Effector memory CD4-positive, alpha-beta T cell (primary cell): ENCODE measurements at regions not wholly inside any gene's neighbourhood (a gene's known extent, or its start where the extent isn't known, plus 50 kb on each side); places are given as distances from the start of the nearest gene placed in this dataset.

Experiments
- DNase-seq, 3 donors: peaks; one replicate each; pipeline ENCODE4 v3.0.0-alpha.2; 2020
- H3K27ac ChIP-seq: 2 replicates; pipeline ENCODE4 v1.7.0; 2013; ENCODE audit warnings: mild to moderate bottlenecking, low read length, moderate library complexity; ENCODE audit not compliant: insufficient read depth, poor library complexity, severe bottlenecking
- H3K27me3 ChIP-seq: replicated peaks from 2 replicates; pipeline ENCODE4 v1.7.0; 2013; ENCODE audit warnings: mild to moderate bottlenecking, low read length; ENCODE audit not compliant: insufficient read depth, control insufficient read depth, poor library complexity, severe bottlenecking
- H3K36me3 ChIP-seq: 2 replicates; pipeline ENCODE4 v1.7.0; 2013; ENCODE audit warnings: mild to moderate bottlenecking, low read length, moderate library complexity; ENCODE audit not compliant: control insufficient read depth, insufficient read depth
- H3K4me1 ChIP-seq: 2 replicates; pipeline ENCODE4 v1.7.0; 2013; ENCODE audit warnings: low read length, mild to moderate bottlenecking; ENCODE audit not compliant: control insufficient read depth, insufficient read depth, poor library complexity, severe bottlenecking
- H3K4me3 ChIP-seq: 2 replicates; pipeline ENCODE4 v1.7.0; 2013; ENCODE audit warnings: low read length, low read depth, mild to moderate bottlenecking; ENCODE audit not compliant: insufficient read depth, poor library complexity, severe bottlenecking
- H3K9me3 ChIP-seq: 2 replicates; pipeline ENCODE4 v1.7.0; 2013; ENCODE audit warnings: mild to moderate bottlenecking, low read length, moderate library complexity; ENCODE audit not compliant: control insufficient read depth

- Histone ChIP-seq H3K4me1 (no peaks in the 10 kb centered on the region), H3K4me3 (no peak overlapping the region), H3K27me3 (no peaks in the 10 kb centered on the region), H3K27ac (no peak overlapping the region), H3K36me3 (no peaks in the 10 kb centered on the region), H3K9me3 (no peaks in the 10 kb centered on the region)
- no peak for DNase-seq
Measured at GRCh38 chr4:72974694-72975487, 94.6 kb downstream of the COX18 start.

- Histone ChIP-seq H3K4me3 (no peak overlapping the region), H3K9me3 (no peaks in the 10 kb centered on the region), H3K27ac (no peak overlapping the region), H3K27me3 (no peaks in the 10 kb centered on the region), H3K4me1 (no peaks in the 10 kb centered on the region), H3K36me3 (no peaks in the 10 kb centered on the region)
- no peak for DNase-seq
Measured at GRCh38 chr4:72971572-72971971, 97.9 kb downstream of the COX18 start.

GRCh38 chr4:72970756-72971155 is 98.8 kb downstream of the COX18 start:
- no peaks in the 10 kb centered on the region for H3K27me3 ChIP-seq
- no peaks in the 10 kb centered on the region for H3K36me3 ChIP-seq
- no peak overlapping the region for H3K4me3 ChIP-seq
- no peaks in the 10 kb centered on the region for H3K9me3 ChIP-seq
- no peaks in the 10 kb centered on the region for H3K4me1 ChIP-seq
- no peak for DNase-seq
- no peak overlapping the region for H3K27ac ChIP-seq

GRCh38 chr4:72969976-72970375 is 99.5 kb downstream of the COX18 start:
- Histone ChIP-seq H3K36me3 (no peaks in the 10 kb centered on the region), H3K4me3 (no peak overlapping the region), H3K9me3 (no peaks in the 10 kb centered on the region), H3K4me1 (no peaks in the 10 kb centered on the region), H3K27ac (no peak overlapping the region), H3K27me3 (no peaks in the 10 kb centered on the region)
- no peak for DNase-seq

GRCh38 chr4:72966652-72967051 is 102.9 kb downstream of the COX18 start:
- no peak for DNase-seq
- no peaks in the 10 kb centered on the region for H3K27me3 ChIP-seq
- H3K4me1 ChIP-seq = no peaks in the 10 kb centered on the region
- no peaks in the 10 kb centered on the region for H3K9me3 ChIP-seq
- H3K36me3 ChIP-seq = no peaks in the 10 kb centered on the region
- H3K4me3 ChIP-seq = no peak overlapping the region
- H3K27ac ChIP-seq = no peak overlapping the region

GRCh38 chr4:72959411-72959810 is 110.1 kb downstream of the COX18 start:
- H3K9me3 ChIP-seq = no peaks in the 10 kb centered on the region
- no peak overlapping the region for H3K4me3 ChIP-seq
- H3K4me1 ChIP-seq = no peaks in the 10 kb centered on the region
- H3K27ac ChIP-seq = no peak overlapping the region
- DNase-seq = no peak
- H3K36me3 ChIP-seq = no peaks in the 10 kb centered on the region
- no peaks in the 10 kb centered on the region for H3K27me3 ChIP-seq

- Histone ChIP-seq H3K36me3 (no peaks in the 10 kb centered on the region), H3K27me3 (no peaks in the 10 kb centered on the region), H3K27ac (no peak overlapping the region), H3K4me3 (no peak overlapping the region), H3K9me3 (no peaks in the 10 kb centered on the region), H3K4me1 (no peaks in the 10 kb centered on the region)
- DNase-seq = no peak
Measured at GRCh38 chr4:72954811-72955210, 114.7 kb downstream of the COX18 start.

- Histone ChIP-seq H3K9me3 (no peaks in the 10 kb centered on the region), H3K27me3 (no peaks in the 10 kb centered on the region), H3K27ac (no peak overlapping the region), H3K36me3 (no peaks in the 10 kb centered on the region), H3K4me1 (no peaks in the 10 kb centered on the region), H3K4me3 (no peak overlapping the region)
- no peak for DNase-seq
Measured at GRCh38 chr4:72953571-72953970, 115.9 kb downstream of the COX18 start.

GRCh38 chr4:72951628-72952027 is 117.9 kb downstream of the COX18 start:
- Histone ChIP-seq H3K27ac (no peak overlapping the region), H3K4me3 (no peak overlapping the region), H3K4me1 (no peaks in the 10 kb centered on the region), H3K9me3 (no peaks in the 10 kb centered on the region), H3K36me3 (no peaks in the 10 kb centered on the region), H3K27me3 (no peaks in the 10 kb centered on the region)
- DNase-seq = no peak

GRCh38 chr4:72951147-72951546 is 118.4 kb downstream of the COX18 start:
- Histone ChIP-seq H3K9me3 (no peaks in the 10 kb centered on the region), H3K36me3 (no peaks in the 10 kb centered on the region), H3K4me1 (no peaks in the 10 kb centered on the region), H3K4me3 (no peak overlapping the region), H3K27ac (no peak overlapping the region), H3K27me3 (no peaks in the 10 kb centered on the region)
- DNase-seq = no peak
